Fibroblast of lung (primary cell): ENCODE measurements at regions not wholly inside any gene's neighbourhood (a gene's known extent, or its start where the extent isn't known, plus 50 kb on each side); places are given as distances from the start of the nearest gene placed in this dataset.

Source experiments
- CTCF ChIP-seq, 2 donors: IDR thresholded peaks in 1 of 2; conservative IDR thresholded peaks in 1 of 2; 1 replicate in 1 of 2; 2 replicates in 1 of 2; pipeline ENCODE4 v1.5.1; 2011 to 2012; ENCODE audit warnings: low read length in 2 of 2, control low read depth in 1 of 2, inconsistent platforms in 1 of 2, low read depth in 1 of 2, mild to moderate bottlenecking in 1 of 2
- EZH2 ChIP-seq: IDR thresholded peaks from 2 replicates; pipeline ENCODE4 v1.5.1; 2012; ENCODE audit warnings: low read length, control low read depth, mild to moderate bottlenecking; ENCODE audit errors: missing control alignments

- TF ChIP-seq CTCF (conservative IDR thresholded peaks at IDR 0.05 in 1 of 2, IDR thresholded peaks at IDR 0.05 in 1 of 2; ENCODE audit: low read depth in 1 of 2, low read length in 2 of 2) (no peak), EZH2 (no peak)
Observed at GRCh38 chr13:108003626-108004025, 211.7 kb downstream of the LIG4 start.
